Heart right ventricle (tissue), 16 donors: ENCODE measurements at regions not wholly inside any gene's neighbourhood (a gene's known extent, or its start where the extent isn't known, plus 50 kb on each side); places are given as distances from the start of the nearest gene placed in this dataset.

Source experiments
- ATAC-seq, 8 donors: fragments of 200-7000 bp; cut with Tn5 transposase; one replicate each; pipeline ENCODE4 v1.9.1; 2020; ENCODE audit warnings: mild to moderate bottlenecking in 8 of 8, moderate library complexity in 8 of 8, moderate number of reproducible peaks in 1 of 8
- DNase-seq, 2 donors: peaks; one replicate each; pipeline ENCODE4 v3.0.0-alpha.2; 2020
- H3K27ac ChIP-seq, 10 donors: fragments of 200-600 bp; sonication (generic) in 2 of 10; one replicate each; pipeline versions ENCODE4 v1.5.0 to v1.8.0; 2020 to 2022; ENCODE audit warnings: mild to moderate bottlenecking in 3 of 10
- H3K27me3 ChIP-seq, 7 donors: fragments of 200-600 bp; one replicate each; pipeline ENCODE4 v1.8.0; 2021 to 2022; ENCODE audit warnings: mild to moderate bottlenecking in 2 of 7
- H3K36me3 ChIP-seq, 9 donors: fragments of 200-600 bp; sonication (generic) in 1 of 9; one replicate each; pipeline versions ENCODE4 v1.5.0 to v1.8.0; 2020 to 2022; ENCODE audit warnings: mild to moderate bottlenecking in 2 of 9
- H3K4me1 ChIP-seq, 9 donors: fragments of 200-600 bp; sonication (generic) in 1 of 9; one replicate each; pipeline versions ENCODE4 v1.5.0 to v1.8.0; 2020 to 2022; ENCODE audit warnings: mild to moderate bottlenecking in 4 of 9
- H3K4me3 ChIP-seq, 10 donors: fragments of 200-600 bp; sonication (generic) in 2 of 10; one replicate each; pipeline versions ENCODE4 v1.5.0 to v1.8.0; 2020 to 2022; ENCODE audit warnings: mild to moderate bottlenecking in 7 of 10, moderate library complexity in 2 of 10
- H3K9me3 ChIP-seq, 11 donors: fragments of 200-600 bp in 10 of 11; sonication (generic) in 2 of 11; one replicate each; pipeline versions ENCODE4 v1.5.0 to v1.8.0; 2013 to 2022; ENCODE audit warnings: mild to moderate bottlenecking in 2 of 11, control low read depth in 1 of 11, moderate library complexity in 1 of 11
- CTCF ChIP-seq, 9 donors: fragments of 200-600 bp; sonication (generic) in 2 of 9; IDR thresholded peaks; one replicate each; pipeline versions ENCODE4 v1.5.0 to v1.8.0; 2021 to 2022; ENCODE audit warnings: antibody characterized with exemption in 9 of 9, mild to moderate bottlenecking in 5 of 9, moderate library complexity in 1 of 9
- WGBS, 2 donors: extraction: QIAGEN DNeasy Blood & Tissue Kit; methylation state at CpG; one replicate each; pipeline ENCODE4 v1.1.7; 2013; ENCODE audit warnings: inconsistent platforms in 1 of 2; 5-methylcytosine and 5-hydroxymethylcytosine counted together
- intact Hi-C, 10 donors: fragments of 100-400 bp; cut with DNase I; formaldehyde crosslinking; loops; one replicate each; pipeline versions ENCODE4 v1.11.1 to v1.14.2; 2022
- donor health status: Arrhythmogenic right ventricular cardiomyopathy.
- donor health status: ischemic (EF 13 %, LVEDD 7.1; RV severe dilation, severe dysfunction).
- donor health status: healthy with polysubstance abuse.
- donor health status: DM: no; HTN: yes; CAD: no.
- donor health status: DM: no; HTN: no; CAD: no.
- donor health status: ischemic (EF 25% LVEDD 6.9; RV normal size, moderate dysfunction).
- donor health status: ischemic (EF 25% LVEDD 5.7; RV mildly dilated, moderate dysfunction).
- donor health status: healthy.
- donor health status: DM: yes; HTN: yes; CAD: no.
- donor health status: Ischemic cardiomyopathy.
- donor health status: ischemic (EF 35%, LVEDD 5.7; RV mildly dilated, moderate dysfunction).
- donor health status: nonischemic (EF 11% LVEDD 7.7; RV severe dilation, severe dysfunction).
- donor health status: DM: yes; HTN: yes; CAD: no.
- donor health status: PGD.
- donor health status: ischemic (EF 29% LVEDD 5.4; RV normal size, mild dysfunction).
- donor health status: nonischemic (EF 23%, LVEDD 6.1; RV moderate dilation, normal function).

GRCh38 chr22:27466229-27466628 is 335.3 kb downstream of the MN1 start:
- Histone ChIP-seq H3K4me3 (no peak overlapping the region), H3K27ac (no peak overlapping the region), H3K4me1 (no peaks in the 10 kb centered on the region), H3K36me3 (no peaks in the 10 kb centered on the region), H3K27me3 (peaks cover 0 to 46% (median 19%) of the 10 kb centered on the region in 7 donors), H3K9me3 (peaks cover 0 to 6% (median 0%) of the 10 kb centered on the region in 11 donors)
- ATAC-seq (no peak), DNase-seq (no peak)
- intact Hi-C loops = no loop called here
- TF ChIP-seq CTCF (IDR thresholded peaks at IDR 0.05) = no peak
- WGBS, 2 donors = 84 to 89% methylated on average over 2 of the region's 2 CpGs

- Histone ChIP-seq H3K4me1 (no peaks in the 10 kb centered on the region), H3K27me3 (peaks cover 0 to 39% (median 13%) of the 10 kb centered on the region in 7 donors), H3K4me3 (no peak overlapping the region), H3K9me3 (peaks cover 0 to 6% (median 0%) of the 10 kb centered on the region in 11 donors), H3K27ac (no peak overlapping the region), H3K36me3 (no peaks in the 10 kb centered on the region)
- no peak for TF ChIP-seq CTCF (IDR thresholded peaks at IDR 0.05)
- no peak for ATAC-seq
- intact Hi-C loops = no loop called here
- WGBS, 2 donors = 79 to 80% methylated on average over 7 of the region's 7 CpGs
- no peak for DNase-seq
Observed at GRCh38 chr22:27466778-27467438, 334.6 kb downstream of the MN1 start.

GRCh38 chr22:27467711-27468110 is 333.8 kb downstream of the MN1 start:
- no peak for DNase-seq
- H3K36me3 ChIP-seq = no peaks in the 10 kb centered on the region
- 85 to 90% methylated on average over 10 of the region's 10 CpGs for WGBS, 2 donors
- ATAC-seq = no peak
- peaks cover 0 to 6% (median 0%) of the 10 kb centered on the region in 11 donors for H3K9me3 ChIP-seq
- peaks cover 0 to 31% (median 9%) of the 10 kb centered on the region in 7 donors for H3K27me3 ChIP-seq
- H3K4me3 ChIP-seq = no peak overlapping the region
- intact Hi-C loops = no loop called here
- H3K27ac ChIP-seq = no peak overlapping the region
- TF ChIP-seq CTCF (IDR thresholded peaks at IDR 0.05) = no peak
- H3K4me1 ChIP-seq = no peaks in the 10 kb centered on the region

- 93 to 94% methylated on average over 3 of the region's 3 CpGs for WGBS, 2 donors
- H3K36me3 ChIP-seq = no peaks in the 10 kb centered on the region
- H3K27me3 ChIP-seq = peaks cover 0 to 23% (median 9%) of the 10 kb centered on the region in 7 donors
- no peak overlapping the region for H3K4me3 ChIP-seq
- no peak for DNase-seq
- intact Hi-C loops = no loop called here
- peaks cover 0 to 2% (median 0%) of the 10 kb centered on the region in 11 donors for H3K9me3 ChIP-seq
- H3K4me1 ChIP-seq = no peaks in the 10 kb centered on the region
- no peak for ATAC-seq
- no peak for TF ChIP-seq CTCF (IDR thresholded peaks at IDR 0.05)
- H3K27ac ChIP-seq = no peak overlapping the region
Observed at GRCh38 chr22:27468712-27469111, 332.8 kb downstream of the MN1 start.
